GM23338 (cell line): ENCODE measurements at regions not wholly inside any gene's neighbourhood (a gene's known extent, or its start where the extent isn't known, plus 50 kb on each side); places are given as distances from the start of the nearest gene placed in this dataset.

ENCODE experiments used
- CREB1 ChIP-seq: fragments of 250-450 bp; sonication (Bioruptor Pico); IDR thresholded peaks from 2 replicates; pipeline ENCODE4 v1.5.0; 2020; ENCODE audit warnings: low read depth, mild to moderate bottlenecking, moderate library complexity
- CTCF ChIP-seq, 2 experiments: fragments of 200-600 bp in 1 of 2; sonication (generic) in 1 of 2; conservative IDR thresholded peaks; 2 replicates each; pipeline versions ENCODE4 v1.5.1 to v1.6.1; 2016 to 2017; ENCODE audit warnings: antibody characterized with exemption in 2 of 2, low read depth in 2 of 2, mild to moderate bottlenecking in 2 of 2, moderate library complexity in 1 of 2
- ETS1 ChIP-seq: IDR thresholded peaks from 2 replicates; pipeline ENCODE4 v1.6.1; 2016; ENCODE audit warnings: antibody characterized with exemption
- EZH2 ChIP-seq: fragments of 200-600 bp; sonication (generic); IDR thresholded peaks from one replicate; pipeline ENCODE4 v1.8.0; 2017; ENCODE audit warnings: antibody characterized with exemption, mild to moderate bottlenecking, low read depth; ENCODE audit not compliant: unreplicated experiment
- EZH2phosphoT487 ChIP-seq: fragments of 200-600 bp; sonication (generic); IDR thresholded peaks from one replicate; pipeline ENCODE4 v1.8.1; 2018; ENCODE audit warnings: antibody characterized with exemption; ENCODE audit not compliant: unreplicated experiment
- JUNB ChIP-seq: IDR thresholded peaks from one replicate; pipeline ENCODE4 v1.6.1; 2016; ENCODE audit warnings: antibody characterized with exemption; ENCODE audit not compliant: unreplicated experiment
- NANOG ChIP-seq: IDR thresholded peaks from 2 replicates; pipeline ENCODE4 v1.6.1; 2016; ENCODE audit warnings: antibody characterized with exemption, borderline replicate concordance
- POLR2AphosphoS5 ChIP-seq: IDR thresholded peaks from 2 replicates; pipeline ENCODE4 v1.6.1; 2016; ENCODE audit warnings: antibody characterized with exemption, low read depth
- REST ChIP-seq: IDR thresholded peaks from one replicate; pipeline ENCODE4 v1.6.1; 2018; ENCODE audit warnings: antibody characterized with exemption; ENCODE audit not compliant: unreplicated experiment
- STAT1 ChIP-seq: IDR thresholded peaks from one replicate; pipeline ENCODE4 v1.6.1; 2016; ENCODE audit warnings: antibody characterized with exemption; ENCODE audit not compliant: unreplicated experiment
- ZNF114 ChIP-seq: fragments of 250-450 bp; sonication (Bioruptor Pico); IDR thresholded peaks from 2 replicates; pipeline ENCODE4 v1.5.0; 2020; ENCODE audit warnings: mild to moderate bottlenecking, moderate library complexity
- ZNF331 ChIP-seq: fragments of 250-450 bp; sonication (Bioruptor Pico); IDR thresholded peaks from 2 replicates; pipeline ENCODE4 v1.5.0; 2020; ENCODE audit warnings: low read depth, mild to moderate bottlenecking, moderate library complexity
- ZNF462 ChIP-seq: fragments of 250-450 bp; sonication (Bioruptor Pico); IDR thresholded peaks from 2 replicates; pipeline ENCODE4 v1.5.0; 2020; ENCODE audit warnings: mild to moderate bottlenecking, moderate library complexity

GRCh38 chr3:40695848-40696247 is 171.1 kb downstream of the ZNF621 start:
- no peak for TF ChIP-seq CTCF (conservative IDR thresholded peaks at IDR 0.05; ENCODE audit: low read depth in 2 of 2)
- no peak for TF ChIP-seq EZH2
- no peak for TF ChIP-seq STAT1
- no peak for TF ChIP-seq ETS1
- no peak for TF ChIP-seq JUNB
- no peak for TF ChIP-seq POLR2AphosphoS5
- no peak for TF ChIP-seq REST
- TF ChIP-seq EZH2phosphoT487 = no peak
- TF ChIP-seq ZNF114 (CRISPR knock-in tag) = no peak
- no peak for TF ChIP-seq CREB1 (CRISPR knock-in tag)
- TF ChIP-seq NANOG = no peak
- TF ChIP-seq ZNF331 (CRISPR knock-in tag) = no peak
- no peak for TF ChIP-seq ZNF462 (CRISPR knock-in tag)
